ENCODE measurements at regions not wholly inside any gene's neighbourhood (a gene's known extent, or its start where the extent isn't known, plus 50 kb on each side); places are given as distances from the start of the nearest gene placed in this dataset.
"Not testable (repeated sequence)": the region's sequence is repeated elsewhere in the genome, so short reads cannot be mapped to it uniquely, and the experiment has no call there.

- peak; percentile 59 for DNase-seq
Measured at GRCh38 chr3:128548426-128549282, 55.7 kb upstream of the GATA2 start.

- no peak for DNase-seq
Measured at GRCh38 chr3:128548021-128548420, 55.0 kb upstream of the GATA2 start.

GRCh38 chr3:128547368-128547987, 54.5 kb upstream of the GATA2 start:
- DNase-seq: peak; percentile 66

DNA sequence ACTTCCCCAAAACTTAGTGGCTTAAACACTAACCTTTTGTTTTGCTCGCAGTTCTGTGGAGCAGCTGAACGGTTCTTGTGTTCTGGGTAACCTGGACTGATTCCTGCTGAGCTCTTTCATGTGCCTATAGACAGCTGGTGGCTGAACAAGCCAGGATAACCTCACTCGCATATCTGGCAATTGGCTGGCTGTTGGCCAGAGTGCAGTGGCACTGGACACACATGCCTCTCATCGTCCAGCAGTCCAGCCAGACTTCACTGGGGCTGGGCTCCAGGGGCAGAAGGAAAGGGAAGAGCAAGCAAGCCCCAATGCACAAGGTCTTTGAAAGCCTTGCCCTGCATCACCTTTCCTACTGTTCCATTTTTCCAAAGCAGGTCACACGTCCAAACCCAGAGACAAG, 53.6 kb upstream of the GATA2 start:
- DNase-seq: no peak

DNA sequence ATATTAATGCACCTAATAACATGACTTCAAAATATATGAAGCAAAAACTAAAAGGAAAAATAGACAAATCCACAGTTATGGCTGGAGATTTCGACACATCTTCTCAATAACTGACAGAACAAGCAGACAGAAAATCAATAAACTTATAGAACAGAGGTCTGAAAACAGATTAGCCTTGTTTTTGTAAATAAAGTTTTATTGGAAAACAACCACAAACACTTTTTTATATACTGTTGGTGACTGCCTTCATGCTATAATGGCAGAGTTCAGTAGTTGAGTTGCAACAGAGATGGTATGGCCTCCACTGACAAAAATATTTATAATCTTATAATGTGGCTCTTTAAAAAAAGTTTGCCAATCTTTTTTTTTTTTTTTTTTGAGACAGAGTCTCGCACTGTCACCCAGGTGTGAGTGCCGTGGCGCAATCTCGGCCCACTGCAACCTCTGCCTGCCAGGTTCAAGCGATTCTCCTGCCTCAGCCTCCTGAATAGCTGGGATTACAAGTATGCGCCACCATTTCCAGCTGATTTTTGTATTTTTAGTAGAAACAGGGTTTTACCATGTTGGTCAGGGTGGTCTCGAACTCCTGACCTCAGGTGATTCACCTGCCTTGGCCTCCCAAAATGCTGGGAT, 52.2 kb upstream of the GATA2 start:
- no peak for DNase-seq

- no peak for DNase-seq
Measured at GRCh38 chr3:128544190-128544589, 51.2 kb upstream of the GATA2 start.

- not testable (repeated sequence) for DNase-seq
Measured at GRCh38 chr3:128543570-128544174, 50.7 kb upstream of the GATA2 start.
